Upper lobe of left lung (tissue), 6 donors: ENCODE measurements at regions not wholly inside any gene's neighbourhood (a gene's known extent, or its start where the extent isn't known, plus 50 kb on each side); places are given as distances from the start of the nearest gene placed in this dataset.

Source experiments
- ATAC-seq, 2 donors: fragments of 200-7000 bp; cut with Tn5 transposase; one replicate each; pipeline ENCODE4 v1.9.1; 2022; ENCODE audit warnings: mild to moderate bottlenecking in 2 of 2, moderate library complexity in 2 of 2; ENCODE audit not compliant: low FRiP score in 2 of 2
- DNase-seq, 2 donors: peaks; one replicate each; pipeline ENCODE4 v3.0.0-alpha.2; 2019 to 2020
- H3K27ac ChIP-seq, 4 donors: fragments of 200-600 bp; sonication (generic); one replicate each; pipeline ENCODE4 v1.5.1; 2016 to 2019
- H3K27me3 ChIP-seq, 4 donors: fragments of 200-600 bp; sonication (generic); one replicate each; pipeline ENCODE4 v1.5.1; 2017 to 2019
- H3K36me3 ChIP-seq, 4 donors: fragments of 200-600 bp; sonication (generic); one replicate each; pipeline ENCODE4 v1.5.1; 2016 to 2019
- H3K4me1 ChIP-seq, 4 donors: fragments of 200-600 bp; sonication (generic); one replicate each; pipeline ENCODE4 v1.5.1; 2018 to 2019
- H3K4me3 ChIP-seq, 4 donors: fragments of 200-600 bp; sonication (generic); one replicate each; pipeline ENCODE4 v1.5.1; 2017 to 2019; ENCODE audit warnings: mild to moderate bottlenecking in 2 of 4, moderate library complexity in 1 of 4
- H3K9me3 ChIP-seq, 4 donors: fragments of 200-600 bp; sonication (generic); one replicate each; pipeline ENCODE4 v1.5.1; 2018 to 2019
- CTCF ChIP-seq, 6 experiments: fragments of 450-650 bp in 4 of 6; fragments of 200-600 bp in 2 of 6; sonication (generic) in 2 of 6; IDR thresholded peaks; one replicate each; pipeline ENCODE4 v1.5.1; 2016 to 2019; ENCODE audit warnings: antibody characterized with exemption in 6 of 6
- EP300 ChIP-seq, 4 donors: sonication (generic); formaldehyde crosslinking; IDR thresholded peaks; one replicate each; pipeline ENCODE4 v1.5.1; 2017; ENCODE audit warnings: antibody characterized with exemption in 4 of 4, control low read depth in 2 of 4
- POLR2A ChIP-seq, 4 donors: fragments of 450-650 bp; IDR thresholded peaks; one replicate each; pipeline ENCODE4 v1.5.1; 2016 to 2017; ENCODE audit warnings: antibody characterized with exemption in 4 of 4, mild to moderate bottlenecking in 2 of 4
- POLR2AphosphoS5 ChIP-seq, 2 donors: sonication (generic); formaldehyde crosslinking; IDR thresholded peaks; one replicate each; pipeline ENCODE4 v1.5.1; 2017; ENCODE audit warnings: antibody characterized with exemption in 2 of 2
- WGBS, 2 donors: methylation state at CpG; one replicate each; pipeline ENCODE4 v1.1.5; 2017 to 2018; 5-methylcytosine and 5-hydroxymethylcytosine counted together
- donor health status: DM: no; HTN: no; CAD: no; lungs with moderate emphysema.
- donor health status: DM: no; HTN: yes; CAD: no; lungs with severe emphysema.

GRCh38 chr14:40197344-40197743 is 765.1 kb upstream of the FBXO33 start:
- no peaks in the 10 kb centered on the region for H3K36me3 ChIP-seq
- peaks cover 0 to under 1% (median 0%) of the 10 kb centered on the region in 4 donors for H3K9me3 ChIP-seq
- DNase-seq (no peak), ATAC-seq (no peak)
- H3K4me1 ChIP-seq: no peaks in the 10 kb centered on the region
- no peaks in the 10 kb centered on the region for H3K27me3 ChIP-seq
- H3K4me3 ChIP-seq: no peak overlapping the region
- 88 to 93% methylated on average over 2 of the region's 2 CpGs for WGBS, 2 donors
- no peak overlapping the region for H3K27ac ChIP-seq
- no peak for TF ChIP-seq EP300 (IDR thresholded peaks at IDR 0.05)
- TF ChIP-seq CTCF (IDR thresholded peaks at IDR 0.05): no peak
- TF ChIP-seq POLR2AphosphoS5 (IDR thresholded peaks at IDR 0.05): no peak
- TF ChIP-seq POLR2A (IDR thresholded peaks at IDR 0.05): no peak

GRCh38 chr14:40188006-40188405 is 755.8 kb upstream of the FBXO33 start:
- 67 to 71% methylated on average over 3 of the region's 3 CpGs for WGBS, 2 donors
- no peaks in the 10 kb centered on the region for H3K36me3 ChIP-seq
- ATAC-seq: no peak
- no peak for TF ChIP-seq POLR2A (IDR thresholded peaks at IDR 0.05)
- no peak for TF ChIP-seq EP300 (IDR thresholded peaks at IDR 0.05)
- no peak for TF ChIP-seq POLR2AphosphoS5 (IDR thresholded peaks at IDR 0.05)
- no peak for TF ChIP-seq CTCF (IDR thresholded peaks at IDR 0.05)
- no peak overlapping the region for H3K27ac ChIP-seq
- no peaks in the 10 kb centered on the region for H3K27me3 ChIP-seq
- H3K4me1 ChIP-seq: no peaks in the 10 kb centered on the region
- no peaks in the 10 kb centered on the region for H3K9me3 ChIP-seq
- no peak overlapping the region for H3K4me3 ChIP-seq
- DNase-seq: no peak

GRCh38 chr14:40164083-40164482 is 731.9 kb upstream of the FBXO33 start:
- DNase-seq: no peak
- H3K4me1 ChIP-seq: no peaks in the 10 kb centered on the region
- peaks cover 0 to 12% (median 5%) of the 10 kb centered on the region in 4 donors for H3K9me3 ChIP-seq
- no peaks in the 10 kb centered on the region for H3K27me3 ChIP-seq
- ATAC-seq: no peak
- TF ChIP-seq EP300 (IDR thresholded peaks at IDR 0.05): no peak
- no peak for TF ChIP-seq CTCF (IDR thresholded peaks at IDR 0.05)
- no peak for TF ChIP-seq POLR2AphosphoS5 (IDR thresholded peaks at IDR 0.05)
- TF ChIP-seq POLR2A (IDR thresholded peaks at IDR 0.05): no peak
- WGBS, 2 donors: 33 to 61% methylated on average over 1 to 5 of the region's 5 CpGs
- H3K4me3 ChIP-seq: no peak overlapping the region
- no peak overlapping the region for H3K27ac ChIP-seq
- no peaks in the 10 kb centered on the region for H3K36me3 ChIP-seq

- no peak for DNase-seq
Measured at GRCh38 chr14:40139657-40140056, 707.4 kb upstream of the FBXO33 start.

More at GRCh38 chr14:40139657-40140056, 707.4 kb upstream of the FBXO33 start:
- Histone ChIP-seq H3K9me3 (no peaks in the 10 kb centered on the region), H3K27me3 (no peaks in the 10 kb centered on the region), H3K4me1 (no peaks in the 10 kb centered on the region), H3K36me3 (no peaks in the 10 kb centered on the region), H3K4me3 (no peak overlapping the region), H3K27ac (no peak overlapping the region)
- no peak for ATAC-seq
- TF ChIP-seq POLR2A (IDR thresholded peaks at IDR 0.05) (no peak), CTCF (IDR thresholded peaks at IDR 0.05) (no peak), EP300 (IDR thresholded peaks at IDR 0.05) (no peak), POLR2AphosphoS5 (IDR thresholded peaks at IDR 0.05) (no peak)
